Duodenal mucosa (tissue), 2 donors: ENCODE measurements at regions not wholly inside any gene's neighbourhood (a gene's known extent, or its start where the extent isn't known, plus 50 kb on each side); places are given as distances from the start of the nearest gene placed in this dataset.

Experiments
- H3K27ac ChIP-seq: one replicate; pipeline ENCODE4 v1.7.0; 2013; ENCODE audit warnings: low read depth, low read length
- H3K27me3 ChIP-seq, 2 donors: one replicate each; pipeline ENCODE4 v1.7.0; 2013; ENCODE audit warnings: low read length in 2 of 2, control low read depth in 1 of 2; ENCODE audit not compliant: insufficient read depth in 2 of 2, control insufficient read depth in 1 of 2
- H3K36me3 ChIP-seq, 2 donors: one replicate each; pipeline ENCODE4 v1.7.0; 2013; ENCODE audit warnings: low read length in 2 of 2, control low read depth in 1 of 2; ENCODE audit not compliant: insufficient read depth in 2 of 2, control insufficient read depth in 1 of 2
- H3K4me1 ChIP-seq, 2 donors: one replicate each; pipeline ENCODE4 v1.7.0; 2013; ENCODE audit warnings: low read length in 2 of 2, control low read depth in 1 of 2; ENCODE audit not compliant: insufficient read depth in 2 of 2, control insufficient read depth in 1 of 2
- H3K4me3 ChIP-seq, 2 donors: one replicate each; pipeline ENCODE4 v1.7.0; 2013; ENCODE audit warnings: low read length in 2 of 2, low read depth in 1 of 2
- H3K9ac ChIP-seq, 2 donors: one replicate each; pipeline ENCODE4 v1.7.0; 2013; ENCODE audit warnings: low read length in 2 of 2, low read depth in 1 of 2
- H3K9me3 ChIP-seq, 2 donors: one replicate each; pipeline ENCODE4 v1.7.0; 2013; ENCODE audit warnings: low read length in 2 of 2, control low read depth in 1 of 2; ENCODE audit not compliant: control insufficient read depth in 1 of 2

DNA sequence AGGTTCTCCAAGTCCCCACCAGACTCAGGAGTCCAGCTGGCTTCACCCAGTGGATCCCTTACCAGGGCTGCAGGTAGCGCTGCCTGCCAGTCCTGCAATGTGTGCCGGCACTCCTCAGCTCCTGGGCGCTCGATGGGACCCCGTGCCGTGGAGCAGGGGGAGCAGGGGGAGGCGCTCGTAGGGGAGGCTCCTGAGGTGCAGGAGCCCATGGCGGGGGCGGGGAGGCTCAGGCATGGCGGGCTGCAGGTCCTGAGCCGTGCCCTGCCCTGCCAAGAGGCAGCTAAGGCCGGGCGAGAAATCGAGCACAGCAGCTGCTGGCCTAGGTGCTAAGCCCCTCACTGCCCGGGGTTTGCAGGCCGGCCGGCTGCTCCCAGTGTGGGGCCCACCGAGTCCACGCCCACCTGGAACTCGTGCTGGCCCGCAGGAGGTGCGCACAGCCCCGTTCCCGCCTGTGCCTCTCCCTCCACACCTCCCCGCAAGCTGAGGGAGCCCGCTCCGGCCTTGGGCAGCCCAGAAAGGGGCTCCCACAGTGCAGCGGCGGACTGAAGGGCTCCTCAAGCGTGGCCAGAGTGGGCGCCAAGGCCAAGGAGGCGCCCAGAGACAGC, 792.9 kb upstream of the CCDC179 start:
- no peaks in the 10 kb centered on the region for H3K9me3 ChIP-seq
- H3K36me3 ChIP-seq = no peaks in the 10 kb centered on the region
- no peak overlapping the region for H3K4me3 ChIP-seq
- no peak overlapping the region for H3K9ac ChIP-seq
- H3K27me3 ChIP-seq = no peaks in the 10 kb centered on the region
- H3K27ac ChIP-seq = no peak overlapping the region
- no peaks in the 10 kb centered on the region for H3K4me1 ChIP-seq

DNA sequence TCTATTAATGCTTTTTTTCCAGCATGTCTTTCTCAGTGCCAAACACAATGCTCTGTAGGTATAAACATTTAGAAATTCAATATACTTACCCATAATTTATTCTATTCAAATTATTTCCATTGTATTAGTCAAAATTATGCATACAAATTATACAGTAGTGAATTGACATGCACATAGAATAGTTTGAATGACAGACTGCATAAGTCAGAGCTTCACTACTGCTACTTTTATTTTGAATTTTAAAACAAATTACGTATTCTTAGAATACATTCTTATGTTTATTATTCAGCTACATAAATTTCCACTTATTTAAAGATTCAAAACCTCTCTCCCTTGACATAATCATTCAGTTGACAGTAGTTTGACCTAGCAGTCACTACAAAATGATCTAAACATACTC, 808.0 kb upstream of the CCDC179 start:
- Histone ChIP-seq H3K4me1 (no peaks in the 10 kb centered on the region), H3K27ac (no peak overlapping the region), H3K36me3 (no peaks in the 10 kb centered on the region), H3K9me3 (no peaks in the 10 kb centered on the region), H3K4me3 (no peak overlapping the region), H3K9ac (no peak overlapping the region), H3K27me3 (no peaks in the 10 kb centered on the region)

DNA sequence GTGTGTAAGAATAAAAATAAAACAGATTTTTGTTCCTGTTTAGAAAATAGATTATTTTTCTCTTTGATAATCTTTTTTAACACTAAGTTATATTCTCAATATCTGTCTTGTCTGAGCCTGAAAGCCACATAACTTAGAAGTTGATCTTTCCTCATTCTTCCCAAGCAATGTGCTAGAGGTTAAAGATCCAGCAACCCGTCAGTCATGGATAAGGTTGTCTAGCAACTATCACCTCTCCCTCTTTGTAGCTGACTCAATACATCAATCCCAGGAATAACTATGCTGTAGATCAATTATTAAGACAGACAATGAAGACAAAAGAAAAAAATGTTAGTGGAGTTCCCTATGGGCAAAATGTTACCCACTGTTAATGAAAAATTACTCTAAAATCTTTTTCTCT, 813.1 kb upstream of the CCDC179 start:
- H3K4me1 ChIP-seq = no peaks in the 10 kb centered on the region
- no peaks in the 10 kb centered on the region for H3K9me3 ChIP-seq
- H3K4me3 ChIP-seq = no peak overlapping the region

DNA sequence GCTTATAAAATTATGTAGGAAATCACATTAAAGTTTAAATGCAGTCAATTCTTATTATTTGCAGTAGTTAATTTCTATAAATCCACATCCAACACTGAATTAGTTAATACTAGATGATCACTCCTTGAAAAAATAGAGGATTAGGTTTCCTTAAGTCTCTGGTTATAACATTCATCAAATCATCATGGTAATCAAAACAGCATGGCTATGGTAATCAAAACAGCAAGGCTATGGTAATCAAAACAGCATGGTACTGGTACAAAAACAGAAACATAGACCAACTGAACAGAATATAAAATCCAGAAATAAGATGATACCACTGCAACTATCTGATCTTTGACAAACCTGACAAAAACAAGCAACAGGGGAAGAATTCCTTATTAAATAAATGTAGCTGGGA, 814.6 kb upstream of the CCDC179 start:
- H3K9ac ChIP-seq = no peak overlapping the region
- no peaks in the 10 kb centered on the region for H3K4me1 ChIP-seq
- H3K36me3 ChIP-seq = no peaks in the 10 kb centered on the region
- no peaks in the 10 kb centered on the region for H3K27me3 ChIP-seq
- no peak overlapping the region for H3K27ac ChIP-seq
- no peaks in the 10 kb centered on the region for H3K9me3 ChIP-seq
- no peak overlapping the region for H3K4me3 ChIP-seq

More for the DNA sequence above, 813.1 kb upstream of the CCDC179 start:
- Histone ChIP-seq H3K36me3 (no peaks in the 10 kb centered on the region), H3K9ac (no peak overlapping the region), H3K27ac (no peak overlapping the region), H3K27me3 (no peaks in the 10 kb centered on the region)

DNA sequence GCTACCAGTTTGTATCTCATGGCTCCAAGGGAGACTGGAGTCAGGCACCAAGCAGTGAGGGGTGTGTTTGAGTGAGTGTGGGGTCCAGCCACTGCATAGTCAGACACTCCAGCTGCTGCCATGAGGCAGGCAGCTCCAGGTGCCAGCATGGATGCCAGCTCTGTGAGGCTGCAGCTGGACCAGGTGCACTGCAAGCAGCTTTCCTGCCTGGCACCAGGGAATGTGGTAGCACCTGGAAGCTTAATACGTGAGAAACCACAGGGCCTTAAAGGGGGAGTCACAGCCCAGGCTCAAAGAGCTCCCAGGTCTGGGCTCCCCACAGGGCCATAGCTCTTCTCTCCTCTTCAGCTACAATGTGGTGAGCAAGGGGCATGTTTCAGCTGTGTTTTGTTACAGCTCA, 817.8 kb upstream of the LUZP2 start:
- H3K9me3 ChIP-seq = no peaks in the 10 kb centered on the region
- no peak overlapping the region for H3K4me3 ChIP-seq
- no peaks in the 10 kb centered on the region for H3K36me3 ChIP-seq
- no peak overlapping the region for H3K27ac ChIP-seq
- no peaks in the 10 kb centered on the region for H3K4me1 ChIP-seq
- no peak overlapping the region for H3K9ac ChIP-seq
- H3K27me3 ChIP-seq = no peaks in the 10 kb centered on the region

DNA sequence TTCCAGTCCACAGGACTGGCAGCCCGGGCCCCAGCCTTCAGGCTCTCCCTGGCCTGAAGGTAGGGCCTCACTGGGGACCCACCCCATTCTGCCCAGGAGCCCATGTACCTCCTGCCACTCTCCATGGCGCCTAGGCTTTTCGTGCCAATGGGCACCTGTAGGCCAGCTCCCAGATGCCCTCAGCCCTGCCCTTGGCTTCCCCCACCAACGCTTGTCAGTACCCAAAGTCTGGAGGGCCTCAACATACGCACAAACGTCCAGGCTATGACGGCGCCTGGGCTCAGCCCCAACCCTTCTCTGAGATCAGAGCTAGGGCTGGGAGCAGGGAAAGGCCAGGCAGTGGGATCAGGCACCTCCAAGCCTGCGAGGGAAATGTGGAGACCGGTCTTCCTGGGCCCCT, 816.9 kb upstream of the LUZP2 start:
- no peak overlapping the region for H3K27ac ChIP-seq
- no peaks in the 10 kb centered on the region for H3K4me1 ChIP-seq
- H3K9me3 ChIP-seq = no peaks in the 10 kb centered on the region
- no peaks in the 10 kb centered on the region for H3K27me3 ChIP-seq
- no peak overlapping the region for H3K9ac ChIP-seq
- no peak overlapping the region for H3K4me3 ChIP-seq
- H3K36me3 ChIP-seq = no peaks in the 10 kb centered on the region

DNA sequence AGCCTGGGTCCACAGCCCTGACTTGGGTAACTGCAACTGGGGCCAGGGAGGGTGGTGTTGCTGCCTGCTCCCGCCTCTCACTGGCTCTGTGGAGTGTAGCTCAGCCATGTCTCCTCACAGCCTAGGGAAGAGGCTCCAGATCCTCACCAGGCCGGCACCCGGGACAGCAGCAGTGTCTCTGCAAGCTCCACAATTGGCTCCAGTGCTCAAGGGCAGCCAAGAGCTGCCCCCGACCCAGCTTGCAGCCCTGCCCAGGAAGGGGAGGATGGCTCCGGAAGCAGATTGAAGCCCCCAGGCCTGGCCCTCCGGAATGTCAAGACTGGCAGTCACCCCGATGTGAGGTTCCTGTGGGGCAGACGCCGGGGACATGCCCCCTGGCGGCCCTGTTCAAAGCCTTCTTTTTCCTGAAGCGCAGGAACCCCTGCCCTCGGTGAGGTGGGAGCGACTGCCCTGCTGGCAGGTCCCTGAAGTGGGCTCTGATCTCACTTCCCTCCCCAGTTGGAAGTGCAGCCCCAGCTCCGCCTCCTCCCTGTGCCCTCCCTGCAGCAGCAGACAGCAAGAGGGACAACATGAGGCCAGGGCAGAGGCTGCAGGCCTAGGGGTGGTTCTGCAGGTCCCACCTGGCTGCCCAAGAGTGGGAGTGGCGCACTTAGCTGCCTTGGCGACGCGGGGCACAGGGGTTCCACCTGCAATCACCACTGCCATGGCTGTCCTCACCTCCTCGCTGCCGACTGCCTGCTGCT, 816.2 kb upstream of the LUZP2 start:
- H3K36me3 ChIP-seq = no peaks in the 10 kb centered on the region
- no peaks in the 10 kb centered on the region for H3K27me3 ChIP-seq
- no peak overlapping the region for H3K9ac ChIP-seq
- H3K4me3 ChIP-seq = no peak overlapping the region
- no peaks in the 10 kb centered on the region for H3K4me1 ChIP-seq
- H3K9me3 ChIP-seq = no peaks in the 10 kb centered on the region
- H3K27ac ChIP-seq = no peak overlapping the region

DNA sequence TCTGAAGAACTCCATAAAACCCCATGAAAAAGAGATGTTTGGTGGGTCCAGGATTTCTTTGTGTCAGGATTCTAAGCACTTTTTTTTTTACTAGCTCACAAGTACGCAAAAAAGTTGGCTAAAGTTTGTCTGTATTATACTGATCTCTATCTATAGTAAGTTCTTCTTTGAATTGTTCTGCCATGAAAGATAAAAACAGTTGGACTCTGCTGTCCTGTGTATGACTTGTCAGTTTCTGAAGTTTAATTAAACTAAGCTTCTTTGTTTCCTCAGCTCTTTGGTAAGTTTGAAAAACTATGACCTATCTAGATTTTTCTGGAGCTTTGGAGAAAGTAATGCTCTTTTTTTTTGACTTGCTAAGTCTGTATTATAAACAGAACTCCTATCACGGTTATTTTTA, 812.2 kb upstream of the LUZP2 start:
- Histone ChIP-seq H3K4me3 (no peak overlapping the region), H3K9me3 (no peaks in the 10 kb centered on the region), H3K4me1 (no peaks in the 10 kb centered on the region), H3K9ac (no peak overlapping the region), H3K27ac (no peak overlapping the region), H3K27me3 (no peaks in the 10 kb centered on the region), H3K36me3 (no peaks in the 10 kb centered on the region)

DNA sequence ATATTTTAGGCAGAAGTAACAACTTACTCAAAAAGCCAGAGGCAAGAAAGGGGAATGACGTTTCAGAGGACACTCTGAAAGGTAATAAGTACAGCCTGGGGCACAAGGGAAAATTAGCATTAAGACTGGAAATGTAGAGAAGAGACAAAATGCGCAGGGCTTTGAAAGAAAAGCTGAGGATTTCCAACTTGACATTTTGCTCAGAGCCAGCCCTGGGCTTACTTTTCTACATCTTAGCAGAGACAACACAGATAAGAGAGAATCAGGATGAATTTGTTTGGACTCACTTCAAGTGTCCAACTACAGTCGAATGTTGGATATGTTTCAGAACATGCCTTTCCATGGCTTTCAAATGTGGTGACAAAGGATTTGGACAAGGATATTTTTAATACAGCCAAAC, 808.9 kb upstream of the LUZP2 start:
- no peaks in the 10 kb centered on the region for H3K27me3 ChIP-seq

DNA sequence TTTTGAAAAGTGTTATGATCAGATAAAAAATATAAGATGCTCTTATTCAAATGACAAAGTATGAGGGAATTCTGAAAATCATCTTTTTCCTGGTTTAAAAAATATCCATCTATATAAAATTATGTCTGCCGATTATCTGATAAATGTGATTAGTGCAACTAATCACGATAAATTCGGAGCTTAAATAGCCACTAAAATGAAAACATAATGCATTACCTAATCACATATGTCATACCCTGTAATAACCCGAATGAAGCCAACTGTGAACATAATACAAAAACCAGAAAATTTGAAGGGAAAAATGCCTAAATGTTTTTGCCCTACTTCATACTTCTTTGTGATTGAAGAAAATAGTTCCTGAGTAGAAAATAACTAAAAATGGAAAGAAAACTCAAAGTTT, 808.4 kb upstream of the LUZP2 start:
- H3K9ac ChIP-seq = no peak overlapping the region
- no peaks in the 10 kb centered on the region for H3K9me3 ChIP-seq
- H3K27me3 ChIP-seq = no peaks in the 10 kb centered on the region
- H3K27ac ChIP-seq = no peak overlapping the region
- H3K4me3 ChIP-seq = no peak overlapping the region
- no peaks in the 10 kb centered on the region for H3K36me3 ChIP-seq
- no peaks in the 10 kb centered on the region for H3K4me1 ChIP-seq

More for the DNA sequence above, 808.9 kb upstream of the LUZP2 start:
- Histone ChIP-seq H3K27ac (no peak overlapping the region), H3K9me3 (no peaks in the 10 kb centered on the region), H3K9ac (no peak overlapping the region), H3K36me3 (no peaks in the 10 kb centered on the region), H3K4me3 (no peak overlapping the region), H3K4me1 (no peaks in the 10 kb centered on the region)
